Astrocyte (in vitro differentiated cells and primary cell): ENCODE measurements at regions not wholly inside any gene's neighbourhood (a gene's known extent, or its start where the extent isn't known, plus 50 kb on each side); places are given as distances from the start of the nearest gene placed in this dataset.

Source experiments
- EZH2 ChIP-seq: IDR thresholded peaks from 2 replicates; pipeline ENCODE4 v1.6.1; 2012; ENCODE audit warnings: mild to moderate bottlenecking, low read length, inconsistent platforms; ENCODE audit not compliant: insufficient read depth
- TF ChIP-seq, protein P1 (sequence below): IDR thresholded peaks from 2 replicates; pipeline ENCODE4 v1.5.1; 2011; ENCODE audit warnings: low read depth, mild to moderate bottlenecking, inconsistent platforms, low read length, moderate library complexity; ENCODE audit not compliant: insufficient read depth

GRCh38 chr13:88124142-88124541 is 453.0 kb downstream of the SLITRK5 start:
- TF ChIP-seq, protein P1, sequence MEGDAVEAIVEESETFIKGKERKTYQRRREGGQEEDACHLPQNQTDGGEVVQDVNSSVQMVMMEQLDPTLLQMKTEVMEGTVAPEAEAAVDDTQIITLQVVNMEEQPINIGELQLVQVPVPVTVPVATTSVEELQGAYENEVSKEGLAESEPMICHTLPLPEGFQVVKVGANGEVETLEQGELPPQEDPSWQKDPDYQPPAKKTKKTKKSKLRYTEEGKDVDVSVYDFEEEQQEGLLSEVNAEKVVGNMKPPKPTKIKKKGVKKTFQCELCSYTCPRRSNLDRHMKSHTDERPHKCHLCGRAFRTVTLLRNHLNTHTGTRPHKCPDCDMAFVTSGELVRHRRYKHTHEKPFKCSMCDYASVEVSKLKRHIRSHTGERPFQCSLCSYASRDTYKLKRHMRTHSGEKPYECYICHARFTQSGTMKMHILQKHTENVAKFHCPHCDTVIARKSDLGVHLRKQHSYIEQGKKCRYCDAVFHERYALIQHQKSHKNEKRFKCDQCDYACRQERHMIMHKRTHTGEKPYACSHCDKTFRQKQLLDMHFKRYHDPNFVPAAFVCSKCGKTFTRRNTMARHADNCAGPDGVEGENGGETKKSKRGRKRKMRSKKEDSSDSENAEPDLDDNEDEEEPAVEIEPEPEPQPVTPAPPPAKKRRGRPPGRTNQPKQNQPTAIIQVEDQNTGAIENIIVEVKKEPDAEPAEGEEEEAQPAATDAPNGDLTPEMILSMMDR: no peak
- no peak for TF ChIP-seq EZH2
